SK-N-SH (cell line): ENCODE measurements at regions not wholly inside any gene's neighbourhood (a gene's known extent, or its start where the extent isn't known, plus 50 kb on each side); places are given as distances from the start of the nearest gene placed in this dataset.

ENCODE experiments used
- CTCF ChIP-seq: fragments of 200-600 bp; sonication (generic); IDR thresholded peaks from 2 replicates; pipeline ENCODE4 v1.6.1; 2017; ENCODE audit warnings: antibody characterized with exemption, mild to moderate bottlenecking, moderate library complexity
- FOSL2 ChIP-seq: IDR thresholded peaks from 2 replicates; pipeline ENCODE4 v1.4.0; 2012; ENCODE audit warnings: low read depth, mild to moderate bottlenecking, moderate library complexity, borderline replicate concordance
- IRF3 ChIP-seq: fragments of 150-350 bp; IDR thresholded peaks from 2 replicates; pipeline ENCODE4 v1.6.1; 2016; ENCODE audit warnings: mild to moderate bottlenecking, low read depth, low read length

DNA sequence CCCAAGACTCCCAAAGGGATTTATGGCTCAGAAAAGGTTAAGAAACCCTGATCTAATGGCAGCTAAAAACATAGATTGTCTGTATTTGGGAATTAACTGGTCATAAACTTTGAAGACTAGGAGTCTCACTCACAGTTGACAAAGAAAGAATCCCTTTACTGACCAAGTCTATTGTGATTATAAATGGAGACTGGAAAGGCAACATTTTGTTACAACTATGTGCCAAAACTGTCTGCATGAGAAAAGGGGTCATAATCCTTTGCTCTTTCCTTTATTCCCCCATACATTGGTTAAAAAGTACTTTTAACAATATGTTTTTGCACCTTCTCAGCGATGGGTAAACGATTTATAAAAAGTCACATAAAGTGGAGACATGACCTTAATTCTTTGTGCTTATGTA lies 206.9 kb upstream of the MAP3K7 start:
- TF ChIP-seq FOSL2 (no peak), CTCF (no peak), IRF3 (no peak)
